Peyer's patch (tissue), 4 donors: ENCODE measurements at regions not wholly inside any gene's neighbourhood (a gene's known extent, or its start where the extent isn't known, plus 50 kb on each side); places are given as distances from the start of the nearest gene placed in this dataset.

Experiments
- DNase-seq, 3 donors: peaks; one replicate each; pipeline ENCODE4 v3.0.0-alpha.2; 2017 to 2019
- H3K27ac ChIP-seq, 4 donors: fragments of 200-600 bp; sonication (generic); one replicate each; pipeline ENCODE4 v1.5.1; 2016 to 2019
- H3K27me3 ChIP-seq, 2 donors: fragments of 200-600 bp; sonication (generic); one replicate each; pipeline ENCODE4 v1.5.1; 2019
- H3K36me3 ChIP-seq, 3 donors: fragments of 200-600 bp; sonication (generic); one replicate each; pipeline ENCODE4 v1.5.1; 2016 to 2019
- H3K4me1 ChIP-seq, 4 donors: fragments of 200-600 bp; sonication (generic); one replicate each; pipeline ENCODE4 v1.5.1; 2016 to 2019
- H3K4me3 ChIP-seq, 4 donors: fragments of 200-600 bp; sonication (generic); 1 replicate in 3 of 4; 2 replicates in 1 of 4; pipeline ENCODE4 v1.5.1; 2016 to 2019; ENCODE audit warnings: mild to moderate bottlenecking in 1 of 4
- H3K9me3 ChIP-seq, 4 donors: fragments of 200-600 bp; sonication (generic); one replicate each; pipeline ENCODE4 v1.5.1; 2016 to 2019; ENCODE audit warnings: mild to moderate bottlenecking in 1 of 4
- POLR2A ChIP-seq, 2 donors: fragments of 450-650 bp; IDR thresholded peaks; one replicate each; pipeline ENCODE4 v1.5.1; 2017; ENCODE audit warnings: antibody characterized with exemption in 2 of 2, mild to moderate bottlenecking in 2 of 2, moderate library complexity in 2 of 2
- TF ChIP-seq, protein P1 (sequence below), 6 experiments: fragments of 450-650 bp in 4 of 6; fragments of 200-600 bp in 2 of 6; sonication (generic) in 1 of 6; IDR thresholded peaks; one replicate each; pipeline ENCODE4 v1.5.1; 2017 to 2019; ENCODE audit warnings: antibody characterized with exemption in 6 of 6, mild to moderate bottlenecking in 3 of 6, moderate library complexity in 1 of 6

DNA sequence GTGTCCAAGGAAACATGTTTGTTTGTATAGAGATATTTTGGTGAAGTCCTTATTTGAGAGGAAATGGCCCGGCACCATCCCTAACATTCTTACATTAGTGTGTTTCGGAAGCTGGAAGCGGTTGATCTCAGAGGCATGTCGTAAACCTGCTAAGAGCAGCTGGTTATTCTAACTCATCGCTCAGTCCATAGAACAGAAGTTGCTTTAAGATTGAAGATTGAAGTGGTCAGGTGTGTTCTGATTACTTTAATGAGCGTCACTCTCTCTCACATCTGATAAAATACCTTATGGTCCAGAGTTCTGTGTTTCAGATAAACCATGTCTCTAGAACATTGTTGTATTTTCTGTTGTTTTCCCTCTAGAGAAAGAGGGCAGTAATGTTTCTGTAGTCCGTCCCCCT lies 60.2 kb upstream of the FLT1 start:
- Histone ChIP-seq H3K27ac (no peak overlapping the region), H3K36me3 (no peaks in the 10 kb centered on the region), H3K4me3 (no peak overlapping the region), H3K4me1 (no peaks in the 10 kb centered on the region), H3K27me3 (no peaks in the 10 kb centered on the region), H3K9me3 (no peaks in the 10 kb centered on the region)
- TF ChIP-seq, protein P1, sequence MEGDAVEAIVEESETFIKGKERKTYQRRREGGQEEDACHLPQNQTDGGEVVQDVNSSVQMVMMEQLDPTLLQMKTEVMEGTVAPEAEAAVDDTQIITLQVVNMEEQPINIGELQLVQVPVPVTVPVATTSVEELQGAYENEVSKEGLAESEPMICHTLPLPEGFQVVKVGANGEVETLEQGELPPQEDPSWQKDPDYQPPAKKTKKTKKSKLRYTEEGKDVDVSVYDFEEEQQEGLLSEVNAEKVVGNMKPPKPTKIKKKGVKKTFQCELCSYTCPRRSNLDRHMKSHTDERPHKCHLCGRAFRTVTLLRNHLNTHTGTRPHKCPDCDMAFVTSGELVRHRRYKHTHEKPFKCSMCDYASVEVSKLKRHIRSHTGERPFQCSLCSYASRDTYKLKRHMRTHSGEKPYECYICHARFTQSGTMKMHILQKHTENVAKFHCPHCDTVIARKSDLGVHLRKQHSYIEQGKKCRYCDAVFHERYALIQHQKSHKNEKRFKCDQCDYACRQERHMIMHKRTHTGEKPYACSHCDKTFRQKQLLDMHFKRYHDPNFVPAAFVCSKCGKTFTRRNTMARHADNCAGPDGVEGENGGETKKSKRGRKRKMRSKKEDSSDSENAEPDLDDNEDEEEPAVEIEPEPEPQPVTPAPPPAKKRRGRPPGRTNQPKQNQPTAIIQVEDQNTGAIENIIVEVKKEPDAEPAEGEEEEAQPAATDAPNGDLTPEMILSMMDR (IDR thresholded peaks at IDR 0.05) = no peak
- TF ChIP-seq POLR2A (IDR thresholded peaks at IDR 0.05) = no peak
- no peak for DNase-seq

GRCh38 chr13:28553971-28554370 lies 59.0 kb upstream of the FLT1 start:
- no peak for TF ChIP-seq POLR2A (IDR thresholded peaks at IDR 0.05)
- TF ChIP-seq, protein P1 (IDR thresholded peaks at IDR 0.05) = no peak
- no peak overlapping the region for H3K4me3 ChIP-seq
- H3K36me3 ChIP-seq = no peaks in the 10 kb centered on the region
- H3K4me1 ChIP-seq = no peaks in the 10 kb centered on the region
- DNase-seq = no peak
- no peak overlapping the region for H3K27ac ChIP-seq
- no peaks in the 10 kb centered on the region for H3K9me3 ChIP-seq
- H3K27me3 ChIP-seq = no peaks in the 10 kb centered on the region

DNA sequence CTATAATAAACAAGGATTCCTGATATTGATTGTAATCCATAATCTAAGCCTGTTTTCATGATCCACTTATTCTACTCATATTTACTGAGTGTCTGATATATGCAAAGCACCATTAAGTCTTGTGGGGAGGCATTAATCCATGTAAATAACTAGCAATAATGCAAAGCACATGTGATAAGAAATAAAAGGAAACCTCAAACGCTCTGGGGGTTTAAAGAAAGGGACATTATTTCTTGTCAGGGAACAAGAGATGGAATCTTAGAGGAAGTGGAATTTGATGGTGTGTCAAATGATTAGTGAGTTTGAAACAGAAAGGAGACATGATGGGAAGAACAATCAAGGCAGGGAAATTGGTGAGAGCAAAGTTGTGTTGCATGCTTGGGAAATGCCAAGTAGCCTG lies 57.4 kb upstream of the FLT1 start:
- Histone ChIP-seq H3K4me3 (no peak overlapping the region), H3K4me1 (peaks cover 0 to 6% (median 0%) of the 10 kb centered on the region in 4 donors), H3K36me3 (no peaks in the 10 kb centered on the region), H3K9me3 (no peaks in the 10 kb centered on the region), H3K27ac (no peak overlapping the region), H3K27me3 (no peaks in the 10 kb centered on the region)
- TF ChIP-seq POLR2A (IDR thresholded peaks at IDR 0.05) = no peak
- TF ChIP-seq, protein P1 (IDR thresholded peaks at IDR 0.05) = no peak
- DNase-seq = no peak

- no peaks in the 10 kb centered on the region for H3K9me3 ChIP-seq
- TF ChIP-seq POLR2A (IDR thresholded peaks at IDR 0.05) = no peak
- TF ChIP-seq, protein P1 (IDR thresholded peaks at IDR 0.05) = no peak
- H3K4me3 ChIP-seq = no peak overlapping the region
- no peaks in the 10 kb centered on the region for H3K36me3 ChIP-seq
- no peaks in the 10 kb centered on the region for H3K27me3 ChIP-seq
- no peak for DNase-seq
- peaks cover 0 to 6% (median 0%) of the 10 kb centered on the region in 4 donors for H3K4me1 ChIP-seq
- H3K27ac ChIP-seq = no peak overlapping the region
These were observed 56.6 kb upstream of the FLT1 start for GRCh38 chr13:28551498-28551895.

DNA sequence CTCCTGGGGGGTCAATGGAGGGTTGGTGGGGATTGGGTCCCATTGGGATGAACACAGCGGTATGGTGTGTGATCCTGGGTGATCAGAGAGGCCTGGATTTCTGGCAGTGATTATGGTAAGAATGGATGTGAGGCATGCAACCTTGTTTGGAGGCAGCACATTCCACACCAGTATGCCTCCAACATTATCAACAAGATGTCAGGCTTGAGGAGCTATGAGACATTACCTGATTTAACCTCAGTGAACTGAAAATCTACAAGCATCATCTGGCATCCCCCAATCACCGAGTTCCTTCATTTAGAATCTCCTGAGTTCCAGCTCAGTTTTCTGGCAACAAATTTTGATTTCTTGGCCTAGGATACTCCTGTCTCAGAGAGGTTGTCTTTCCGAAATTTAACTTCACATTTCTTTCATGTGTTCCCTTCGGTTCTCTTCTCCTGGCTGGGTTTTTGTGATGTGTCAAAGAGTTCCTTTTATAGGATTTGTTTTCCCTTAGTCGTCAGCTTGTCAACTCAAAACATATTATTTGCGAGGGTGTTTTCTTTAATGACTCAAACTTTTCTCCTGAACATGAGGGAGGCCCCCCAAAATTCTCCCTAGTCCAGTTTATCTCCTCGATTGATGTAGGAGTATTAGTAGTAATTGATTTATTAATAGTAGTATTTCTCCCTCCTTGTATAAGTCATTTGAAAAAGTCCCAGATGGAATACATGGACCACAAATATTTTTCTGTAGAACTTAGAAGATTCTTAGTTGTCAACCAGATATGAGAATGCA lies 56.0 kb upstream of the FLT1 start:
- no peaks in the 10 kb centered on the region for H3K36me3 ChIP-seq
- no peak for DNase-seq
- TF ChIP-seq POLR2A (IDR thresholded peaks at IDR 0.05) = no peak
- TF ChIP-seq, protein P1 (IDR thresholded peaks at IDR 0.05) = no peak
- peaks cover 0 to 6% (median 0%) of the 10 kb centered on the region in 4 donors for H3K4me1 ChIP-seq
- H3K9me3 ChIP-seq = no peaks in the 10 kb centered on the region
- no peak overlapping the region for H3K4me3 ChIP-seq
- no peaks in the 10 kb centered on the region for H3K27me3 ChIP-seq
- H3K27ac ChIP-seq = no peak overlapping the region
